GM23338 (cell line): ENCODE measurements at regions not wholly inside any gene's neighbourhood (a gene's known extent, or its start where the extent isn't known, plus 50 kb on each side); places are given as distances from the start of the nearest gene placed in this dataset.

Experiments
- ATAC-seq: fragments of 200-7000 bp; cut with Tn5 transposase; 3 replicates; pipeline ENCODE4 v1.9.1; 2020
- DNase-seq: peaks from one replicate; pipeline ENCODE4 v3.0.0-alpha.2; 2015; ENCODE audit warnings: low spot score
- H2AFZ ChIP-seq: fragments of 200-600 bp; sonication (generic); 2 replicates; pipeline ENCODE4 v1.8.0; 2016; ENCODE audit warnings: antibody characterized with exemption, mild to moderate bottlenecking, moderate library complexity
- H3F3A ChIP-seq: fragments of 200-600 bp; sonication (generic); replicated peaks from 2 replicates; pipeline ENCODE4 v1.8.0; 2017; ENCODE audit warnings: antibody characterized with exemption, mixed run types, low read depth
- H3K27ac ChIP-seq: fragments of 200-600 bp; sonication (generic); 2 replicates; pipeline ENCODE4 v1.6.1; 2016; ENCODE audit warnings: low read depth
- H3K27me3 ChIP-seq: fragments of 200-600 bp; sonication (generic); 2 replicates; pipeline ENCODE4 v1.8.0; 2016; ENCODE audit warnings: mild to moderate bottlenecking, mixed run types, moderate library complexity; ENCODE audit not compliant: insufficient read depth
- H3K36me3 ChIP-seq: fragments of 200-600 bp; sonication (generic); 2 replicates; pipeline ENCODE4 v1.8.0; 2016; ENCODE audit warnings: mild to moderate bottlenecking; ENCODE audit not compliant: insufficient read depth
- H3K4me1 ChIP-seq: fragments of 200-600 bp; sonication (generic); 2 replicates; pipeline ENCODE4 v1.8.0; 2016; ENCODE audit warnings: mild to moderate bottlenecking, moderate library complexity; ENCODE audit not compliant: insufficient read depth
- H3K4me2 ChIP-seq: fragments of 200-600 bp; sonication (generic); 2 replicates; pipeline ENCODE4 v1.7.1; 2017; ENCODE audit warnings: mixed run types
- H3K4me3 ChIP-seq: fragments of 200-600 bp; sonication (generic); 2 replicates; pipeline ENCODE4 v1.6.1; 2016; ENCODE audit warnings: mixed run types
- H3K79me2 ChIP-seq: fragments of 200-600 bp; sonication (generic); replicated peaks from 2 replicates; pipeline ENCODE4 v1.8.0; 2017; ENCODE audit warnings: mild to moderate bottlenecking; ENCODE audit not compliant: insufficient read depth
- H3K9me2 ChIP-seq: fragments of 200-600 bp; sonication (generic); 2 replicates; pipeline ENCODE4 v1.8.0; 2017; ENCODE audit not compliant: insufficient read depth
- H4K20me1 ChIP-seq: fragments of 200-600 bp; sonication (generic); replicated peaks from 2 replicates; pipeline ENCODE4 v1.8.0; 2017; ENCODE audit warnings: mild to moderate bottlenecking; ENCODE audit not compliant: insufficient read depth
- H3K27ac Mint-ChIP-seq: 2 replicates; pipeline ENCODE4 v1.8.0; 2020; ENCODE audit warnings: inconsistent platforms, mild to moderate bottlenecking, moderate library complexity, mixed read lengths
- H3K27me3 Mint-ChIP-seq: 3 replicates; pipeline ENCODE4 v1.8.0; 2022; ENCODE audit warnings: low read depth, mild to moderate bottlenecking, moderate library complexity, mixed read lengths, inconsistent platforms; ENCODE audit not compliant: insufficient read depth, poor library complexity
- H3K36me3 Mint-ChIP-seq: 3 replicates; pipeline ENCODE4 v1.8.0; 2021; ENCODE audit warnings: low read depth, mild to moderate bottlenecking, inconsistent platforms, moderate library complexity, mixed read lengths
- H3K4me1 Mint-ChIP-seq: 3 replicates; pipeline ENCODE4 v1.8.0; 2020; ENCODE audit warnings: mild to moderate bottlenecking, inconsistent platforms, mixed read lengths
- H3K4me3 Mint-ChIP-seq: 3 replicates; pipeline ENCODE4 v1.8.0; 2021; ENCODE audit warnings: moderate library complexity, mild to moderate bottlenecking, inconsistent platforms, mixed read lengths
- H3K9me3 Mint-ChIP-seq: 3 replicates; pipeline ENCODE4 v1.8.0; 2020; ENCODE audit warnings: moderate library complexity, mild to moderate bottlenecking, inconsistent platforms, mixed read lengths
- CREB1 ChIP-seq: fragments of 250-450 bp; sonication (Bioruptor Pico); IDR thresholded peaks from 2 replicates; pipeline ENCODE4 v1.5.0; 2020; ENCODE audit warnings: low read depth, mild to moderate bottlenecking, moderate library complexity
- EZH2 ChIP-seq: fragments of 200-600 bp; sonication (generic); IDR thresholded peaks from one replicate; pipeline ENCODE4 v1.8.0; 2017; ENCODE audit warnings: antibody characterized with exemption, mild to moderate bottlenecking, low read depth; ENCODE audit not compliant: unreplicated experiment
- EZH2phosphoT487 ChIP-seq: fragments of 200-600 bp; sonication (generic); IDR thresholded peaks from one replicate; pipeline ENCODE4 v1.8.1; 2018; ENCODE audit warnings: antibody characterized with exemption; ENCODE audit not compliant: unreplicated experiment
- JUNB ChIP-seq: IDR thresholded peaks from one replicate; pipeline ENCODE4 v1.6.1; 2016; ENCODE audit warnings: antibody characterized with exemption; ENCODE audit not compliant: unreplicated experiment
- NANOG ChIP-seq: IDR thresholded peaks from 2 replicates; pipeline ENCODE4 v1.6.1; 2016; ENCODE audit warnings: antibody characterized with exemption, borderline replicate concordance
- POLR2AphosphoS5 ChIP-seq: IDR thresholded peaks from 2 replicates; pipeline ENCODE4 v1.6.1; 2016; ENCODE audit warnings: antibody characterized with exemption, low read depth
- STAT1 ChIP-seq: IDR thresholded peaks from one replicate; pipeline ENCODE4 v1.6.1; 2016; ENCODE audit warnings: antibody characterized with exemption; ENCODE audit not compliant: unreplicated experiment
- ZNF114 ChIP-seq: fragments of 250-450 bp; sonication (Bioruptor Pico); IDR thresholded peaks from 2 replicates; pipeline ENCODE4 v1.5.0; 2020; ENCODE audit warnings: mild to moderate bottlenecking, moderate library complexity
- ZNF331 ChIP-seq: fragments of 250-450 bp; sonication (Bioruptor Pico); IDR thresholded peaks from 2 replicates; pipeline ENCODE4 v1.5.0; 2020; ENCODE audit warnings: low read depth, mild to moderate bottlenecking, moderate library complexity
- TF ChIP-seq, protein P1 (sequence below): IDR thresholded peaks from 2 replicates; pipeline ENCODE4 v1.6.1; 2016; ENCODE audit warnings: antibody characterized with exemption
- TF ChIP-seq, protein P2 (sequence below), 2 experiments: fragments of 200-600 bp in 1 of 2; sonication (generic) in 1 of 2; conservative IDR thresholded peaks; 2 replicates each; pipeline versions ENCODE4 v1.5.1 to v1.6.1; 2016 to 2017; ENCODE audit warnings: antibody characterized with exemption in 2 of 2, low read depth in 2 of 2, mild to moderate bottlenecking in 2 of 2, moderate library complexity in 1 of 2
- TF ChIP-seq, protein P3 (sequence below): fragments of 250-450 bp; sonication (Bioruptor Pico); IDR thresholded peaks from 2 replicates; pipeline ENCODE4 v1.5.0; 2020; ENCODE audit warnings: mild to moderate bottlenecking, moderate library complexity
- TF ChIP-seq, protein P4 (sequence below): IDR thresholded peaks from one replicate; pipeline ENCODE4 v1.6.1; 2018; ENCODE audit warnings: antibody characterized with exemption; ENCODE audit not compliant: unreplicated experiment

DNA sequence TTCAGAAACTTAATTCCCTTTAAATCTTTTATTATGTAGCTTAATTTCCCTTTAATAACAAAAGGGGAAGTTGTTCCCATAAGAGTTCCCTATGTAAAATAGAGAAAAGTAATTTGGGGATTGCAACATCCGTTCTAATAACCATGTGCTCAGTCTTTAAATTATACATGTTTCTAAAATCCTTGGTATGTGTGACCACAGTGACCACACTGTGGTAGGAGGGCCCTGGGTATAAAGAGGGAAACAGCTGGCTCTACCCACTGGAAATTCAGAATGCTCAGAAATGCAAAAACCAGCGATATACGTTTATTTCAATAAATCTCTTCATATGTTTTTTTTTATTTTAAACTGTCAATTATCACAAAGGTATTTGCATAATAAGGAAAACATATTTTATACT, 219.1 kb downstream of the FGF13 start (continued):
- TF ChIP-seq STAT1 (no peak), POLR2AphosphoS5 (no peak), EZH2 (no peak), ZNF114 (no peak), JUNB (no peak), CREB1 (no peak), NANOG (no peak)
- TF ChIP-seq, protein P1, sequence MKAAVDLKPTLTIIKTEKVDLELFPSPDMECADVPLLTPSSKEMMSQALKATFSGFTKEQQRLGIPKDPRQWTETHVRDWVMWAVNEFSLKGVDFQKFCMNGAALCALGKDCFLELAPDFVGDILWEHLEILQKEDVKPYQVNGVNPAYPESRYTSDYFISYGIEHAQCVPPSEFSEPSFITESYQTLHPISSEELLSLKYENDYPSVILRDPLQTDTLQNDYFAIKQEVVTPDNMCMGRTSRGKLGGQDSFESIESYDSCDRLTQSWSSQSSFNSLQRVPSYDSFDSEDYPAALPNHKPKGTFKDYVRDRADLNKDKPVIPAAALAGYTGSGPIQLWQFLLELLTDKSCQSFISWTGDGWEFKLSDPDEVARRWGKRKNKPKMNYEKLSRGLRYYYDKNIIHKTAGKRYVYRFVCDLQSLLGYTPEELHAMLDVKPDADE = no peak

- peaks cover 16% of the 10 kb centered on the region for H3K4me1 Mint-ChIP-seq
- ATAC-seq = no peak
- TF ChIP-seq POLR2AphosphoS5 (no peak), ZNF114 (no peak), STAT1 (no peak), NANOG (no peak), CREB1 (no peak), EZH2 (no peak), EZH2phosphoT487 (no peak), ZNF331 (CRISPR knock-in tag) (no peak), JUNB (no peak)
- TF ChIP-seq, protein P2, sequence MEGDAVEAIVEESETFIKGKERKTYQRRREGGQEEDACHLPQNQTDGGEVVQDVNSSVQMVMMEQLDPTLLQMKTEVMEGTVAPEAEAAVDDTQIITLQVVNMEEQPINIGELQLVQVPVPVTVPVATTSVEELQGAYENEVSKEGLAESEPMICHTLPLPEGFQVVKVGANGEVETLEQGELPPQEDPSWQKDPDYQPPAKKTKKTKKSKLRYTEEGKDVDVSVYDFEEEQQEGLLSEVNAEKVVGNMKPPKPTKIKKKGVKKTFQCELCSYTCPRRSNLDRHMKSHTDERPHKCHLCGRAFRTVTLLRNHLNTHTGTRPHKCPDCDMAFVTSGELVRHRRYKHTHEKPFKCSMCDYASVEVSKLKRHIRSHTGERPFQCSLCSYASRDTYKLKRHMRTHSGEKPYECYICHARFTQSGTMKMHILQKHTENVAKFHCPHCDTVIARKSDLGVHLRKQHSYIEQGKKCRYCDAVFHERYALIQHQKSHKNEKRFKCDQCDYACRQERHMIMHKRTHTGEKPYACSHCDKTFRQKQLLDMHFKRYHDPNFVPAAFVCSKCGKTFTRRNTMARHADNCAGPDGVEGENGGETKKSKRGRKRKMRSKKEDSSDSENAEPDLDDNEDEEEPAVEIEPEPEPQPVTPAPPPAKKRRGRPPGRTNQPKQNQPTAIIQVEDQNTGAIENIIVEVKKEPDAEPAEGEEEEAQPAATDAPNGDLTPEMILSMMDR (conservative IDR thresholded peaks at IDR 0.05; ENCODE audit: low read depth in 2 of 2) = no peak; a peak in 1 of 4 replicates
- TF ChIP-seq, protein P3, sequence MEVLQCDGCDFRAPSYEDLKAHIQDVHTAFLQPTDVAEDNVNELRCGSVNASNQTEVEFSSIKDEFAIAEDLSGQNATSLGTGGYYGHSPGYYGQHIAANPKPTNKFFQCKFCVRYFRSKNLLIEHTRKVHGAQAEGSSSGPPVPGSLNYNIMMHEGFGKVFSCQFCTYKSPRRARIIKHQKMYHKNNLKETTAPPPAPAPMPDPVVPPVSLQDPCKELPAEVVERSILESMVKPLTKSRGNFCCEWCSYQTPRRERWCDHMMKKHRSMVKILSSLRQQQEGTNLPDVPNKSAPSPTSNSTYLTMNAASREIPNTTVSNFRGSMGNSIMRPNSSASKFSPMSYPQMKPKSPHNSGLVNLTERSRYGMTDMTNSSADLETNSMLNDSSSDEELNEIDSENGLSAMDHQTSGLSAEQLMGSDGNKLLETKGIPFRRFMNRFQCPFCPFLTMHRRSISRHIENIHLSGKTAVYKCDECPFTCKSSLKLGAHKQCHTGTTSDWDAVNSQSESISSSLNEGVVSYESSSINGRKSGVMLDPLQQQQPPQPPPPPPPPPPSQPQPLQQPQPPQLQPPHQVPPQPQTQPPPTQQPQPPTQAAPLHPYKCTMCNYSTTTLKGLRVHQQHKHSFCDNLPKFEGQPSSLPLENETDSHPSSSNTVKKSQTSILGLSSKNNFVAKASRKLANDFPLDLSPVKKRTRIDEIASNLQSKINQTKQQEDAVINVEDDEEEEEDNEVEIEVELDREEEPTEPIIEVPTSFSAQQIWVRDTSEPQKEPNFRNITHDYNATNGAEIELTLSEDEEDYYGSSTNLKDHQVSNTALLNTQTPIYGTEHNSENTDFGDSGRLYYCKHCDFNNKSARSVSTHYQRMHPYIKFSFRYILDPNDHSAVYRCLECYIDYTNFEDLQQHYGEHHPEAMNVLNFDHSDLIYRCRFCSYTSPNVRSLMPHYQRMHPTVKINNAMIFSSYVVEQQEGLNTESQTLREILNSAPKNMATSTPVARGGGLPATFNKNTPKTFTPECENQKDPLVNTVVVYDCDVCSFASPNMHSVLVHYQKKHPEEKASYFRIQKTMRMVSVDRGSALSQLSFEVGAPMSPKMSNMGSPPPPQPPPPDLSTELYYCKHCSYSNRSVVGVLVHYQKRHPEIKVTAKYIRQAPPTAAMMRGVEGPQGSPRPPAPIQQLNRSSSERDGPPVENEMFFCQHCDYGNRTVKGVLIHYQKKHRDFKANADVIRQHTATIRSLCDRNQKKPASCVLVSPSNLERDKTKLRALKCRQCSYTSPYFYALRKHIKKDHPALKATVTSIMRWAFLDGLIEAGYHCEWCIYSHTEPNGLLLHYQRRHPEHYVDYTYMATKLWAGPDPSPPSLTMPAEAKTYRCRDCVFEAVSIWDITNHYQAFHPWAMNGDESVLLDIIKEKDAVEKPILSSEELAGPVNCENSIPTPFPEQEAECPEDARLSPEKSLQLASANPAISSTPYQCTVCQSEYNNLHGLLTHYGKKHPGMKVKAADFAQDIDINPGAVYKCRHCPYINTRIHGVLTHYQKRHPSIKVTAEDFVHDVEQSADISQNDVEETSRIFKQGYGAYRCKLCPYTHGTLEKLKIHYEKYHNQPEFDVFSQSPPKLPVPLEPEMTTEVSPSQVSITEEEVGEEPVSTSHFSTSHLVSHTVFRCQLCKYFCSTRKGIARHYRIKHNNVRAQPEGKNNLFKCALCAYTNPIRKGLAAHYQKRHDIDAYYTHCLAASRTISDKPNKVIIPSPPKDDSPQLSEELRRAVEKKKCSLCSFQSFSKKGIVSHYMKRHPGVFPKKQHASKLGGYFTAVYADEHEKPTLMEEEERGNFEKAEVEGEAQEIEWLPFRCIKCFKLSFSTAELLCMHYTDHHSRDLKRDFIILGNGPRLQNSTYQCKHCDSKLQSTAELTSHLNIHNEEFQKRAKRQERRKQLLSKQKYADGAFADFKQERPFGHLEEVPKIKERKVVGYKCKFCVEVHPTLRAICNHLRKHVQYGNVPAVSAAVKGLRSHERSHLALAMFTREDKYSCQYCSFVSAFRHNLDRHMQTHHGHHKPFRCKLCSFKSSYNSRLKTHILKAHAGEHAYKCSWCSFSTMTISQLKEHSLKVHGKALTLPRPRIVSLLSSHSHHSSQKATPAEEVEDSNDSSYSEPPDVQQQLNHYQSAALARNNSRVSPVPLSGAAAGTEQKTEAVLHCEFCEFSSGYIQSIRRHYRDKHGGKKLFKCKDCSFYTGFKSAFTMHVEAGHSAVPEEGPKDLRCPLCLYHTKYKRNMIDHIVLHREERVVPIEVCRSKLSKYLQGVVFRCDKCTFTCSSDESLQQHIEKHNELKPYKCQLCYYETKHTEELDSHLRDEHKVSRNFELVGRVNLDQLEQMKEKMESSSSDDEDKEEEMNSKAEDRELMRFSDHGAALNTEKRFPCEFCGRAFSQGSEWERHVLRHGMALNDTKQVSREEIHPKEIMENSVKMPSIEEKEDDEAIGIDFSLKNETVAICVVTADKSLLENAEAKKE = no peak
- TF ChIP-seq, protein P4, sequence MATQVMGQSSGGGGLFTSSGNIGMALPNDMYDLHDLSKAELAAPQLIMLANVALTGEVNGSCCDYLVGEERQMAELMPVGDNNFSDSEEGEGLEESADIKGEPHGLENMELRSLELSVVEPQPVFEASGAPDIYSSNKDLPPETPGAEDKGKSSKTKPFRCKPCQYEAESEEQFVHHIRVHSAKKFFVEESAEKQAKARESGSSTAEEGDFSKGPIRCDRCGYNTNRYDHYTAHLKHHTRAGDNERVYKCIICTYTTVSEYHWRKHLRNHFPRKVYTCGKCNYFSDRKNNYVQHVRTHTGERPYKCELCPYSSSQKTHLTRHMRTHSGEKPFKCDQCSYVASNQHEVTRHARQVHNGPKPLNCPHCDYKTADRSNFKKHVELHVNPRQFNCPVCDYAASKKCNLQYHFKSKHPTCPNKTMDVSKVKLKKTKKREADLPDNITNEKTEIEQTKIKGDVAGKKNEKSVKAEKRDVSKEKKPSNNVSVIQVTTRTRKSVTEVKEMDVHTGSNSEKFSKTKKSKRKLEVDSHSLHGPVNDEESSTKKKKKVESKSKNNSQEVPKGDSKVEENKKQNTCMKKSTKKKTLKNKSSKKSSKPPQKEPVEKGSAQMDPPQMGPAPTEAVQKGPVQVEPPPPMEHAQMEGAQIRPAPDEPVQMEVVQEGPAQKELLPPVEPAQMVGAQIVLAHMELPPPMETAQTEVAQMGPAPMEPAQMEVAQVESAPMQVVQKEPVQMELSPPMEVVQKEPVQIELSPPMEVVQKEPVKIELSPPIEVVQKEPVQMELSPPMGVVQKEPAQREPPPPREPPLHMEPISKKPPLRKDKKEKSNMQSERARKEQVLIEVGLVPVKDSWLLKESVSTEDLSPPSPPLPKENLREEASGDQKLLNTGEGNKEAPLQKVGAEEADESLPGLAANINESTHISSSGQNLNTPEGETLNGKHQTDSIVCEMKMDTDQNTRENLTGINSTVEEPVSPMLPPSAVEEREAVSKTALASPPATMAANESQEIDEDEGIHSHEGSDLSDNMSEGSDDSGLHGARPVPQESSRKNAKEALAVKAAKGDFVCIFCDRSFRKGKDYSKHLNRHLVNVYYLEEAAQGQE = no peak
Measured at GRCh38 chrX:138487866-138488265, 223.7 kb downstream of the FGF13 start.

More at GRCh38 chrX:138487866-138488265, 223.7 kb downstream of the FGF13 start:
- H3K36me3 ChIP-seq = no peaks in the 10 kb centered on the region
- no peaks in the 10 kb centered on the region for H3K27me3 ChIP-seq
- no peaks in the 10 kb centered on the region for H4K20me1 ChIP-seq
- no peaks in the 10 kb centered on the region for H3K27me3 Mint-ChIP-seq
- H3K9me3 Mint-ChIP-seq = no peaks in the 10 kb centered on the region; the same call in 1 of the 3 replicates
- DNase-seq = no peak
- no peak overlapping the region for H2AFZ ChIP-seq
- H3K79me2 ChIP-seq = no peaks in the 10 kb centered on the region
- no peak overlapping the region for H3K27ac ChIP-seq
- no peaks in the 10 kb centered on the region for H3K9me2 ChIP-seq
- no peak overlapping the region for H3K4me3 ChIP-seq
- no peaks in the 10 kb centered on the region for H3K36me3 Mint-ChIP-seq
- no peaks in the 10 kb centered on the region for H3F3A ChIP-seq
- H3K4me3 Mint-ChIP-seq = no peak overlapping the region
- no peak overlapping the region for H3K27ac Mint-ChIP-seq
- H3K4me2 ChIP-seq = no peak overlapping the region
- H3K4me1 ChIP-seq = no peaks in the 10 kb centered on the region
